Hepatic stellate cell (primary cell): ENCODE measurements at regions not wholly inside any gene's neighbourhood (a gene's known extent, or its start where the extent isn't known, plus 50 kb on each side); places are given as distances from the start of the nearest gene placed in this dataset.
A peak's percentile ranks its signal among the peaks of the same experiment; 100 is the strongest.

Experiments
- DNase-seq: peaks from one replicate; pipeline ENCODE4 v3.0.0; 2011; ENCODE audit warnings: low spot score

- DNase-seq: peak; percentile 76
Measured at GRCh38 chr1:244970744-244971551, 106.6 kb upstream of the HNRNPU start.

DNA sequence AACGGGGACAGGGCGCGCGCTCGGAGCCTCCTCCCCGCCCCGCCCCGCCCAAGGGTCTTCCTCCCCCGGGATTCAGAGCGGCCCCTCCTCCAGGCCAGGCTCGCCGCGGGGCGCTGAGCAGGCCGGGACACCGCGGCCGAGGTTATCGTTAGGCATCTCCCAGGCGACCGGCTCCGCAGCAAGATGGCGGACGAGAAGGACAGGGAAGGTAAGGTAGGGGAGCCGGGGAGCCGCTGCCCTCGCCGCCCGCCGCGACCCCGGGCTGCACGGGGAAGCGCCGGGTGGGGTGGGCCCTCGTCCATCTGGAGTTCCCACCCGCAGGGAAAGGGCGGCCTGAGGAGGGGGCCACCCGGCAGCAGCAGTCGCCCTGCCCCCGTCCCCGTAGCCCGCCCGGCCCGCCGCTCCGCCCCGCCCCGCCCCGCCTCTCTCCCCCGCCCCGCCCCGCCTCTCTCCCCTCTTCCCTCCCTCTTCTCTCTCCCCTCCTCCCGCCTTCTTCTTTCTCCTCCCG lies 105.9 kb upstream of the HNRNPU start:
- DNase-seq: peak; percentile 34

- DNase-seq: peak; percentile 52
Measured at GRCh38 chr1:244969355-244970235, 105.3 kb upstream of the HNRNPU start.

GRCh38 chr1:244968881-244969280 lies 104.5 kb upstream of the HNRNPU start:
- DNase-seq: no peak

- no peak for DNase-seq
Measured at GRCh38 chr1:244968471-244968871, 104.1 kb upstream of the HNRNPU start.

DNA sequence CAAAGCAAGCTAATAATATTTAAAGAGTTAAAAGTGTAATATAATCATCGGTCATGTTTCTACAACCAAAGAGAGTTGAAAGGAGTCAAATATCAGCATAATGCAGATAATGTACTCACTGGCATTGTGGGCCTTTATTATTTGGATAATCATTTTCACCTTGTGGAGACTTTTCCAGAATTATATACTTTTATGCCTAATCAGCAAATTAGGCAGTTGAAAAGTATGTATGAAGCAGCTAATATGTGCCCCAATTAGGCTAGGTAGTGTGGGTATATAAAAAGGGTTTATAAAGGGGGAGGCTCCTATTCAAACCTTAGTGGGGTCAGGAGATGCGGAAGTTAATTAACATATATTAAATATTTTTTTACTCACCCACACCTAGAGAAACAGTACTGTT lies 102.8 kb upstream of the HNRNPU start:
- DNase-seq: no peak

DNA sequence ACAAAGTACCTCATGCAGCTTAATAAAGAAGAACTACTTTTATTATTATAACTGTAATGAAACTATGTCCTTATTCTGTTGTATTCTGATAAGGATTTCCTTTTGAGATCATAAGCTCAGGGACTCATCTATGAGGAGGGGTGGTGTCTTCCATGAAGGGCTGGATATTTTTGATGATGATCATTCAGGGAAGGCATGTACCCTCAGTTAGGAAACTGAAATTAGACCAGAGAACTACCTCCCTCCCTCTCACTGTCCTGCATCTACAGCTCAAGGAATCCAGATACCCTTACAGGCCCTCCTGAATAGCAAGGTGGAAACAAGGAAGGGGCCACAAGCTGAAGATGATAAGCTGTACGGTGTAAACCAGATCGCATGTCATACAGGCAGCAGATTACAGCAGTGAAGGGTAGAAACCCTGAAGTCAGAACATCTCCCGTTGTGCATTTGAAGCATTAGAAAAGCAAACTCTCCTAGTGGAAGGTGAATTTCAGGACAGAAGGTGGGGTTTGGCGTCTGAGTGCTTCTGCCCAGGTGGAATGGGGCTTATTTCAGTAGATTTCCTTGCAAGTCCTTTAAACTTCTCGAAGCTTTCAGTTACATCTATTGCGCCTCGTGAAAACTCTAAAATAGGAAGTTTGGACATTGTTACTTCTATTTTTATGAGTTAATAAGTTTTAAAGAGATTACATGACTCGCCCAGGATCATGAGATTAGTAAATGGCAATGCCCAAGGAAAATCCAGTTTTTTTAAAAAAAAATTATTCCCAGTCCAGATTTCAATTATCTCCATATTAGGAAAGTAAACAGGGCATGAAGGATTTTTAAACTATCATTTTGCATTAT lies 101.1 kb upstream of the HNRNPU start:
- no peak for DNase-seq

- DNase-seq: peak; percentile 59
Measured at GRCh38 chr1:244964112-244964971, 100.0 kb upstream of the HNRNPU start.

- DNase-seq: no peak
Measured at GRCh38 chr1:244963231-244963826, 99.0 kb upstream of the HNRNPU start.

GRCh38 chr1:244962130-244962529 lies 97.8 kb upstream of the HNRNPU start:
- DNase-seq: no peak

DNA sequence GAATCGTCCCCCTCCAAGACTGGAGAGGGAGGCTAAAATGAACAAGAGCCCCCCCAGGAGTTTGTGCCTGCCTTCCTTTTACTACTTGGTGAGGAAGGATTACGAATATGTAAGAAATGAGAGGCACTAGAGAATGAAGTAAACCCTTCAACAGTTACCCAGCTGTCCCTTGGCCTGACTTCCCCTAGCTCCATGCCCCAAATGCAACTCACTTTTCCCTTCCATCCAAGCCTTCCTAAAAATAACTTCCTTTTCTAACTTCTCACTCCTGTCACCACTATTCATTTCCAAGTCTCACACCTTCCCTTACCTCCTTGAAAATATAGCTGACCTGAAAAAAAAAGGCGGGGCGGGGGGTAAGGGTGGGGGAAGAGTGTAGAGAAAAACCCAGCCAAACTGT lies 96.6 kb upstream of the HNRNPU start:
- no peak for DNase-seq

DNA sequence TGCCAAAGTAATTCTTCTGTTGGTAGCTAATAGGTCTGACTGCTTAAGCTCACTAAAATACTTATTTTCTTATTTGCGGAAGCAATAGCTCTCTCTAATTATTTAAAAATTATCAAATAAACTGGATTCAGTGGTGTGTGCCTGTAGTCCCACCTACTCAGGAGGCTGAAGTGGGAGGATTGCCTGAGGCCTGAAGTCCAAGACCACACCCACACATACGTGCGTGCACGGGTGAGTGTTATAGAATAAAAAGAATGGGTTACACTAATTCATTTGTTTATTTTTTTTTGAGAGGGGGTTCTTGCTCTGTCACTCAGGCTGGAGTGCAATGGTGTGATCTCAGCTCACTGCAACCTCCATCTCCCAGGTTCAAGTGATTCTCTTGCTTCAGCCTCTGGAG lies 94.2 kb upstream of the HNRNPU start:
- no peak for DNase-seq

- no peak for DNase-seq
Measured at GRCh38 chr1:244957525-244957924, 93.2 kb upstream of the HNRNPU start.

- no peak for DNase-seq
Measured at GRCh38 chr1:244957122-244957521, 92.8 kb upstream of the HNRNPU start.

- DNase-seq: no peak
Measured at GRCh38 chr1:244955661-244956060, 91.3 kb upstream of the HNRNPU start.

- no peak for DNase-seq
Measured at GRCh38 chr1:244954359-244954758, 90.0 kb upstream of the HNRNPU start.

GRCh38 chr1:244953901-244954300 lies 89.6 kb upstream of the HNRNPU start:
- no peak for DNase-seq

DNA sequence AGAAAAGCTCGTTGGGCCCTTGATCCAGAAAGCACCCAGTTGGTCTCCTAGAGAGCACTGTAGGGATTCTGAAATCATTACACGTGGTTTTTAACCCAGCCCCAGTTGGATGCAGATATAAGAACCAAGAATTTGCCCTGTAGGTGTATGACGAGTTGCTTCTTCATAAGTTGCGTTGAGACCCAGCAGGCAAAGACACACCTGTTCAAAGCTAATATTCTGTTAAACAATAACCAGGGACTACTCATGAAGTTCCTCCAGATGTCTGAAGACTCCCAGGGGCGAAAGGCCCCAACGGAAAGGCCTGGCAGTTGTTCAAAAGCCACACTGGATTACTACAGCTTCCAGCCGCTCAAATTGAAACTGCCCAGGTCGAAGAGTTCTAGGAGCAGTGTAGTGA lies 88.6 kb upstream of the HNRNPU start:
- DNase-seq: no peak

GRCh38 chr1:244952280-244952933 lies 88.1 kb upstream of the HNRNPU start:
- no peak for DNase-seq

- DNase-seq: no peak
Measured at GRCh38 chr1:244948416-244948815, 84.1 kb upstream of the HNRNPU start.
